HG02571 (cell line): ENCODE measurements at regions not wholly inside any gene's neighbourhood (a gene's known extent, or its start where the extent isn't known, plus 50 kb on each side); places are given as distances from the start of the nearest gene placed in this dataset.
"Not testable (repeated sequence)": the region's sequence is repeated elsewhere in the genome, so short reads cannot be mapped to it uniquely, and the experiment has no call there.

ENCODE experiments used
- ATAC-seq: cut with Tn5 transposase; IDR thresholded peaks from one replicate; pipeline ENCODE4 v1.9.1; 2021; ENCODE audit warnings: mild to moderate bottlenecking, moderate library complexity; ENCODE audit not compliant: unreplicated experiment

DNA sequence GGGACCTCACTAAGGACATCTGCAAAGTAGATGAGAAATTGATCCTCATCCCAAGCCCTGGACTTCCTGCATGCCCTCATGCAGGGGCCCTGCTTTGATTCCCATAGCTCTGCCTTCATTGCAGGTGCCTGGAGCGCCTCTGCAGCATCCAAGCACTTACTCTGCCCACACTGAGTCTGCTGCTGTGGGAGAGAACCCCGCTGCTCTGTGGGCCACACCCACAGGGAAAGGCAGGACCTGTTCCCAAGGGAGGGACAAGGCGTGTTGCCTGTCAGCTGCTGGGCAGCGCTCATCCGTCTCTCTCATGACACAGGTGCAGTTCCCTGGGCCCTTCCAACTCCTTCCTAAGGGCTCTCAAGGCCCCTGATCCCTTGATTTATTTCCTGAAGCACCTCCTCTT is 266.8 kb upstream of the SMIM21 start:
- no peak for ATAC-seq

DNA sequence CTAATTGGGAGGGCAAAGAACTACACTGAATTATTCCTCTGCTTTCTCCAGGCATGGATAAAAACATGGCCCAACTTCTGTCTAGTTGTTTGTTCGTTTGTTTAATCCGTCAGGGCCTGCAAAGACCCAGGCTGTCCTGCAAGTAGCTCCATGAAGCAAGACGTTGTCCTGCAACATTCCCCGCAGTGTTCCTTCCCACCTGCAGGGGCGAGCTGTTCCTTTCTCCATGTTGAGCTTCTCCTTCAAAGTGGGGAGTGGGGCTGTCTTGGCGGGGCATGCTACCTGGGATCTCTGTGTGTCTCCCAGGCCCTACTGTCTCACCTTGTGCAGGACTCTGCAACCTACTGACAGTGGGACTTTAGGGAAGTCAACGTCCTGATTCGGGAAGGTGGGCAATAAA is 264.0 kb upstream of the SMIM21 start:
- ATAC-seq: no peak

DNA sequence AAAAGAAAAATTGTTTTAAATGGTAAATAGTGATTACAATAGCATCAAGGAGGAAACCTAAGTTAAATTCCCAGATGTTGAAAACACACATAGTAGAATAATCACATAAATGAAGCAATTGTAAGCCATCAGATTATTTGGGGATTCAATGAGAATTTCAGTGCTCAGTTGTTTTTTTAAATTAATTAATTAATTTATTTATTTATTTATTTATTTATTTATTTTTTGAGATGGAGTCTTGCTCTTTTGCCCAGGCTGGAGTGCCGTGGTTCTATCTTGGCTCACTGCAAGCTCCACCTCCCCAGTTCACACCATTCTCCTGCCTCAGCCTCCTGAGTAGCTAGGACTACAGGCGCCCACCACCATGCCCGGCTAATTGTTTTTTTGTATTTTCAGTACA is 262.8 kb upstream of the SMIM21 start:
- not testable (repeated sequence) for ATAC-seq

DNA sequence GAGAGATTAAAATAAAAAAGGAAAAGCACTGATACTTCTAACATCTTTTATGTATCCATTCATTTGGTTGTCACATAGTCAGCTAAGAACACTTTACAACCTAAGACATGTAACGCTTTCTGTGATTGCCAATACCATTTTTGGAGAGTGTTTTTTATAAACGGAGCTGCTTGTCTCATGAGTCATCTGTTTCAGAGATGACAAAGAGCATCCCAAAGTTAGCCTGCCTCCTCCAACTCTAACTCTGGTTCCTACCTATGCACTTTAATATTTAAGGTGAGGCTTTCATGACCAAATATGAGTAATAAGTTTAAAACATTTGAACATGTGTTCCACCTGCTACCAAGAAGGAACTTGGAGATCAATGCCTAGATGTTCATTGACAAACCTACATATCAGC is 260.1 kb upstream of the SMIM21 start:
- no peak for ATAC-seq

DNA sequence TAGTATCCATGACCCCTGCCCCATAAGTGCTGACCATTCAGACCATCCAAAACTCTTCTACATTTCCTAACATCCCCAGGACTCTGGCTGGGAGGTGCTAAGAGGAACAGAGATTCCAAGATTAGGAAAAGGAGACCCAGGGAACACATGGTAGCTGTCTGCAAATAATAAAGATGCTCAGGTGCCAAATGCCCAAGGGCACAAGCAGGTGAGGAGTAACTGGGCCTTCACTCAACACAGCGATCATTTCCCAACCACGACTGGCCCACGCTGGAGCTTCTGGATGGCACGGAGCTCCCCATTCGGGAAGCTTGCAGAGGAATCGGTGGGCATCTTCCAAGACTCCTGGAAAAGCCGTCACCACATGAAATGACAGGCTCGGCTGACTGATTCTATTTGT is 255.9 kb upstream of the SMIM21 start:
- no peak for ATAC-seq

DNA sequence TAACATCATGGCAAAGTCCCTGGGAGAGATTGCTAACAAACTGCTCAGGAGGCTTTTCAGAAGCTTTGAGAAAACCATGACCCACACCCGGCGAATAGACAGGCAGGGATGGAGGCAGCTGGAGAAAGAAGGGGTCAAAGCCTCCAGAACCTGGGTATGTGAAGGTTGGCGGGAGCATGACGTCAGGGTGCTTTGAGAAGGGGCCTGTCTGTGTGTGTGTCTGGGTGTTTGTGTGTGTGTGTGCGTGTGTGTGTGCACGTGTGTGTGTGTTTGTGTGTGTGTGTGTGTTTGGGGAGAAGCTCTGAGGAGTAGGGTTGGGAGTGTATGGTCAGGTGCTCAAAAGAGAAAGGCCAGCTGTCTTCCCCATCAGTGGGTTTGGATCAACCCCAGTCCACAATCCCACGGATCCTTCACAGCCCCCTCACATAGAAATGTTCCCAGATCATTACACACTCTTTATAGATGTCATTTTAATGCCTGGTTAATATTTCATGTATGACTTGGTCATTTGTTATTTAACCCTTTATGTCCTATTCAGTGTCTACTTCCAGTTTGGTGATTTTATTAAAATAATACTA is 254.1 kb upstream of the SMIM21 start:
- no peak for ATAC-seq

DNA sequence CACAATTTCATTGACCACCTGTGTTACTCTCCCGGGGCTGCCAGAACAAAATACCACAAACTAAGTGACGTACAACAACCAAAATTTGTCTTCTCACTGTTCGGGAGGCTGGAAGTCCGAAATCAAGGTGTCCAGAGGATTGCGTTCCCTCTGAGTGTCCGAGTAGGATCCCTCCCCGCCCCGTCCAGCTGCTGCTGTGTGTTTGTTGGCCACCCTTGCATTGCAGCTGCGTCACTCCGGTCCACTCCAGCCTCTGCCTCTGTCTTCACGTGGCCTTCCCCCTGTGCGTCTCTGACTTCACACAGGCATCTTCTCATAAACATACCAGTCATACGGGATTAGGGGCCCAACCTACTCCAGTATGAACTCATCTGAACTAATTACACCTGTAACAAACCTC is 251.8 kb upstream of the SMIM21 start:
- ATAC-seq: no peak

DNA sequence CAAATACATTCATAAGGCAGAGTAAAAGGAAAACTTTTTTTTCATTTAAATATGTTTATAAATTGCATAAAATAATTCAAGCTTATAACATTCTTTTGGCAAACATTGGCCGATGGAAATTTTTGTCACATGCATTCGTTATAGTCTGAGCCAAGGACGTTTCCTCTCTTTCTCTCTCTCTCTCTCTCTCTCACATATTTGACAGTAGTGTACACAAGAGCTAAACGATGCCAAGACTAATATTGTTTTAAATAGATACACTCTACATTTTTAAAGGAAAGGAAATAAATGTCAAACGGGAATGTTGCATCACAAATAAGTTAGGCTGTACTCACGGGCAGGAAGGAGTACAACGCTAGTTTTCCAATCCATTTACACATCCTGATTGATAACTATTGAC is 251.1 kb upstream of the SMIM21 start:
- no peak for ATAC-seq

DNA sequence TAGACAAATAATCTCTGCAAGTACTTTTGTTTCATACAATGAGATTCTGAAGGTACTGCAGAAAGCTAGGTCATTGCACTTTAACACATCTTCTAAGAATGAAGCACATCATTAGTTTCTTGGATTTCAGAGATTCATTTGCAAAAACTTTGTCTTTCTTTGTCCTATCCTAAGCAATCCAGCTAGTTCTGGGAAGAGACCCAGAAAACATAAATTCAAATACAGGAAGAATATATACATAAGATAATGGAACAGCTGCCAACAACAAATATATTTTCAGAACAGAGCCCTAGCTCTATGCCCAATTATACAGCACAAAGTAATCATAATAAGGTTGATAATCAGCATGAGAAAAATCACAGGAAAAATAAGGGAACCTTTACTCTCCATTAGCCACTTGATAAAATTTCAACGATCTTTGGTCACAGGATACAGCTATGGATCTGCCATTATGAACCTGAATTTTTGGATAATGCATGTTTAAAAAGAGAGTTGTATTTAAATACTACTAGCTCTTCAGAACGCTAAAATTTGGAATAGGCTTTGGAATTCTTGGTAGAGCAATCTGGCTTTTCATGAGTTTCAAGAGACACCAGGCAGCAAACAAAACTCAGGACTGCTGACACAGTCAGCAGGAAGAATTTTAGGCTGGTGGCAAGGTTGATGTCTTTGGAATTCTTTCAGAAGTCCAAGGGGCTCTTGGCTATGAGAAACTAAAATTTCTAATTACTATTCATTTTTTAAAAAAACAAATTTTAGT is 250.4 kb upstream of the SMIM21 start:
- no peak for ATAC-seq

DNA sequence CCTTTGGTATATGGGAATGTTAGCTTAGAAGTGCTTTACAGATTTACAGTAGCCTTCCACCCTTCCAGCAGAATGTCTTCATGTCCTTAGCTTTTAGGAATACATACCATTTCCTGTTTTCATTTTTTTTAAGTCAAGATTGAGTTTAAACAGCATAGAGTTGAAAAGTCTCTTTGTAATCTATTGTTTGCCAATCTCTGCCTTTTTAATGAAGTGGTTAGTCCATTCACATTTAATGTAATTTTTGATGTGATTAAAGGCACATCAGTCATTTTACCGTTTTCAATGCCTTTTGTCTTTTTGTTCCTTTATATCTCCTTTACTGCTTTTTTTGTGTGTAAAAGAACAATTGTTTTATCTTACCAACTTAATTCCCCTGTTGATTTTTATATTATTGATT is 233.4 kb upstream of the SMIM21 start:
- ATAC-seq: no peak

DNA sequence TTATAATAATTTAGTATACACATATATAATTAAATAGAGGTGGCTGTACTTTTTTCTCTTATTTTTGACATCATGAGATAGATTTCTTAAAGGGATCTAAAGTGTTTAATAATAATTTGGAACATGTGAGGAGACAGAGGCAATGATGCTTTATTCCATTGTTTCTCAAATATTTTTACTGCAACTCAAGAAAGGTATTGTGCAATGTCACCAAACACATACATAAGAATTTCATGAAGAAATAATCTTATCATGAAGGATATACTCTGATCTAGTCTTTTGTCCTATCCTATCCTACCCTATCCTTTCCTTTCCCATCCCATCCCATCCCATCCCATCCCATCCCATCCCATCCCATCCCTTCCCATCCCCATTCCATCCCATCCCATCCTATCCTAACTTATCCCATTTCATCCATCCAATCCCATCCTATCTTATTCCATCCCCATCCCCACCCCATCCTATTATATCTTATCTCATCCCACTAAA is 232.1 kb upstream of the SMIM21 start:
- ATAC-seq: no peak

DNA sequence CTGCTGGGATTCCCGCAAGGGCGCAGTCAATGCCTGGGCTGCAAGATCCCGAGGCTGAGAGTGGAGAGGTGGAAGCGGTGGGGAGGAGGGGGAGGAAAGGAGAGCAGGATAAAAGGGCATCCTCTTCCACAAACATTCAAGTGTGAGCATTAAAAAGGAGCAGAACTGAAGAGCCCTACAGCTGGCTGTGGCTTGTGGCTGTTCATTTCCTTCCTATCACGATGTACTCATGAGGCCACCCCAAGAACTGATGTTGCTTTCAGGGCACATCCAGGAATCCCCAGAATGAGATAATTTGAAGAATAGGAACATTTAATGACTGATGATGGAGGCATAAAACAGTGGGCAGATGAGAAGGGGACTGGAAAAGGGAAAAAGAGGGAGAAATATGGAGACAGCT is 230.8 kb upstream of the SMIM21 start:
- ATAC-seq: no peak

DNA sequence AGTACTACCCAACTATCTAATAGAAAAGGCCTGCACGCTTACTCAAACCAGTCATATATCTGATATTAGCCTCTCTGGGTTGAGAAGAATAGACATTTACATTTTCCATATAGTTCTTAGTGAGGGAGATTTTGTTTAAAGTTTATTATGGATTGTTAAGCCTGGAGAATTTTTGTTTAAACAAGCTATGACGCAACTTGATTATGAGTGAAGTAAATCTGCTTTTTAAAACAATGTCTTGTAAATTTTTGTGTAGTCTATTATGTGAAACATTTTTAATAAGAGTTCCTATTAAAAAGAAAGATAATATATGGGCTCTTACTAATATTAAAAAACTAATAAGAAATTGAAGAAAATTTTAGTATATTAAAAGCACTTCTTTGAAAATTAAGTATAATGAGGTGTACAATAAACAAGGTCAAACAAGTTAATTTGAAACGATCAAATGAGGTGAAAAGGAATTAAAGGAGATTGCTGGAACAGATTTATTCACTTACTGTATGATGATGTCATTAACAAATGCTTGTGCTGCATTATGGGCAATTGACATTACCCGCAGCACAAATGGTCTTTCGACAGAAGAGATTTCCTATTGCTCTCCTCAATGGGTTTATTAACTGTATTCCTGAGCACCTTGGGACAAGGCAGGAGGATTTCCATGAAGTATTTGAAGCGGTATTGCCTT is 229.2 kb upstream of the SMIM21 start:
- no peak for ATAC-seq

DNA sequence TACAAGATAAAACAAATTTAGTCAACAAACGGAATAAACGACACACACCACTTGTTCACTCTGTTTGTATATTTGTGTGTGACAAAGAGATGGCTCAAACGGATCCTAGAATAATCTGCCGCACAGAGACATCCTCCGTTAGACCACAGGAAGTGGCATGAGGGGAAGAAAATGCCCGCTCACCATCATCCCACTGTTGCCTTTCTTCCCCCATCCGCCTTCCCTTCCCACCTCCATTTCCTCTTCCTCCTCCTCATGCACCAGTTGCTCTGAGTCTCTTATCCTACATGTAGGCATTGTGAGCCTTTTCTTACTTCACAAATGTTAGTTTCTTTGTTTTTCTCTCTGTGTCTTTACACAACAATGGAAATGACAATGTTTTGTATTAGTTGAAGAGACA is 228.5 kb upstream of the SMIM21 start:
- no peak for ATAC-seq

DNA sequence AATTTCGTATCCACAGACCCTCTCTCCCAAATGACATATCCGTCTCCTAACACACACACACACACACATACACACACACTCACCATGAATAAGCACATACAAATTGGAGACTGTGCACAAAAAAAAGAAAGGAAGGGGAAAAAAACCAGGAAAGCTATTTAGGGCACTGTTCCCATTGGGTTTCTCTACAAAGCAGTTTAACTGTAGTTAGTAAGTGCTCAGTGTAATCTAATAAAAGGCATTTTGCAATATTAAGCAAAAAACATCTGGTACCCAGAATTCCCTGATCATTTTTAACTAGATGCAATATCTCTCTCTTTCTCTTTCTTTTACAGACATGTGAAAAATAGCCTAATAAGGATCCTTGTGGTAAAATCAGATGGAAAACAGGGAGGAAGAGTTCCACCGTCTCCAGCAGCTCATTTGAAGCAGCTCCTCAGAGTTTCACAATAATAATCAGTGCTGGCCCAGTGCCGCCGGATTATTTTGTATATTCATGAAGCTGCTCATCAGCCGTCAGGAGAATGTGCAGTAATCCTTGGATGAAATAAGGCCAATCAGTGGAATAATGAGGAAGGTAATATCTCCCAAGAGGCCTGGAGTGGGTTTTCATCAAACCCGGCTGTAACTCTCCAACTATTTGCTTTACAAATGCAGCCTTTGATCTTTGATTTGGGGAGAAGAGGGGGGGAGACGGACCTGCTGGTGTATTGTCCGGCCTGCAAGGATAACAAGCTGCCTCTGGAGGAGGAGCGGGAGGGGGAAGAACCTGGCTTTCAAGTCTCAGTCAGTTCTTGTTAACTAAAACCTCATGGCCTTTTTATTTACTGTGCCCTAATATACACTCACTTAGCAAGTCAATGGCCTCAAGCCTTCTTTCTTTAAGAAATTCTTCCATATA is 227.6 kb upstream of the SMIM21 start:
- ATAC-seq: no peak

DNA sequence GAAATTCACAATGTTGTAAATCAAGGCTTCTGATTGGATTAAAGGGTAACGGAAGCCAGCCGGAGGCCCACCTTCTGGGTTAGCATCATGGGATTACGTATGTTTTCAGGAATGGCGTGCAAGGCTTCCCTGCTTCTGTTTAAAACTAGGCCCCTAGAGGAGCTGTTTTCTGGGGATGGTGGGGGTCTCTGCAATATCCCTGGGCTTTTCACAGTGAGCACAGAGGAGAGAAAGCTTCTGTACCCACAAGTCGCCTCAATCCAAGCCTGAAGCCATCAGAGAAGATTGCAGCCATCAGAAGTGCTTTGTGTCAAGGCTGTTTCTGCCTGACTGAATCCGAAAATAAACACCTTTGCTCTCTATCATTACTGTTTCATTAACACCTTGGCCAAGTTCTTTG is 226.9 kb upstream of the SMIM21 start:
- no peak for ATAC-seq

DNA sequence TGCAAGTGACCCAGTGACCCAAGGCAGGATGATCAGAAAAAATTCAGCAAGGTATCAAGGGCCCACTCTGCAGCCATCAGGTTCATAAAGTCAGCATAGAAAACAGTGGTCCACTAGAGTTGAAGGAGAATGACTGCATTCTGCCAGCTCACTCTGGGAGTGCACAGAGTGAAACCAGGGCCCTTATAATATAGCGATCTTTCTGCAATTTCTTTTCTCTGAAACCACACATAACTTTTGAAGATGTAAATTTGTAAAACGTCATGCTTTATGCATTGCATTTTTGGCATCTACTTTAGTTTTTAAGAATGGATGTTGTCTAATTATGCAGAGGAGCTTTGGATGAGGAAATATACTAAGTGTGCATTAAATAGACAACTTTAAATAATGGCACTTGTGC is 225.0 kb upstream of the SMIM21 start:
- ATAC-seq: no peak

DNA sequence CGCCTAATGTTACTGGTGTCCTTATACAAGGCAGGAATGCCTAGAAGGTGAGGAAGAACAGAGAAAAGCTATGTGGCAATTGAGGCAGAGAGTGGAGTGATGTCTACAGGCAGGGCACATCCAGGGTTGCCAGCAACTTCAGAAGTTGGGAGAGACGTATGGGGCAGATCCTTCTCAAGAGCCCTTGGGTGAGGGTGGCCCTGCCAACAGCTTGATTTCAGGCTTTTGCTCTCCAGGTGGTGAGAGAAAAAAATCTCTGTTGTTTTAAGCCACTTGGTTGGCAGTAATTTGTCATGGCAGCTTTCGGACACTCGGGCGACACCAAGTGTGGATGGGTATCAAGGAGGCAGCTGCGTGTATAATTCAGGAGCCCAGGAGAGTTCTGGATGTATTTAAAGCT is 217.4 kb upstream of the SMIM21 start:
- ATAC-seq: no peak

DNA sequence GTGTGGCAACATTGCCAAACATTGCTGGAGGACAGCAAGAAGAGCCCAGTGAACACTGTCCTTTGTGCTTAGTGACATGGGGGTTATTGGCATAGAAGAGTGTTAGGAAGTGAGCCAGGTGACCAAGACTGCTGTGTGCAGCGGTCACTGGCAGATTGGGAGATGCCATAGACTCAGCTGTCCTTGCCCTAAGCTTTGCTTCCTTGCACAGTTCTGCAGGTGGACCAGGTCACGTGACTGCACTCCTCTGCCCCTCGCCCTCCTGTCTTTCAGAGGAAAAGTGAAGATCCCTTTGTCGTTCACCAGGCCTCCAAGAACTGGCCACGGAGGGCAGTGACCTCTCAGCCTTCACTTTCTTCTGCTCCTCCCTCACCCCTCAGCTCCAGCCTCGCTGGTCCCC is 215.6 kb upstream of the SMIM21 start:
- ATAC-seq: no peak

DNA sequence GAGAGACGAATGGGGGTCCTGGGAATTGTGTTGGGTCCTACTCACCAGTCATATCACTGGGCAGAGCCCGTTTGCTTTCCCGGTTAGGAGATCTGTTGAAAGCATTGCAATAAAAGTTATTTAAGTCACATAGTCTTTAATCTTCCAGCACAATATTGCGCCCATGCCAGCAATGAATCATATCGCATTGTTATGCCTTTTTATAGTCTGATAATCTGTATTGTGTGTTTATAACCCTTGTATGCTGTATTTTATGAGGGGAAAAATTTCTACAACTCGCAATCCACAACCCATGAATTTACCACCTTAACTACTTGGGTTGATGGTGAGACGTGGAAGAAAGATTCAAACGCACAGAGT is 211.9 kb upstream of the SMIM21 start:
- no peak for ATAC-seq

DNA sequence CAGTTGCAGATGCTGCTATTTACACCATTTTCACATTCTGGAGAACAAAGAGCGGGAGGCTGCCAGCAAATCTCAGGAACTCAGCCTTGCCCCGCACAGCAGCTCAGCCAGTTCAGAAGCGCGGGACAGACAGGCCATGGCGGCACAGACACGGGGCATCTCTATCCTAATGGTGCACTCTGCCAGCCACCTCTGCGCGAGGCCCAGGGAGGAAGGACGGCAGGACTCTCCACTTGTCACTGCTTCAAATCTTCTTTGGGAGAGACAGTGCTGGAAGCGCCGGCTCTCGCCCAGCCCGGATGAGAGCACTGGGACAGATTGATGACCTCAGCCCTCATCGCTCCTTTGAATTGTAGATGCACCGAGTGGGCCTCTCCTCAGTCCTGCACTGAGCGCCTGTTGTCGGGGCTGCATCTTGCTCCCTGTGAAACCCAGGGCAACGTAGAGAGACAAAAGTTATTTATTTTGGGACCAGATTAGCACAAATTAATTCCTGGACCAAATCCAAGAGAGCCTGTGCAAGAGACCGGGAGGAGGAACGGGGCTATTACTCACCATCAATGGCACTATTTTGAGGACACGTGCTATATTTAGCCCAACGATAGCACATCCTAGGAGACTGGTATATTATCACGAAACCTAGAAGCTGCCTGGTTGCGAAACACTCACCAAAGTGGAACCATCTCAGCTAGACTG is 211.4 kb upstream of the SMIM21 start:
- ATAC-seq: no peak
